CD4-positive, CD25-positive, alpha-beta regulatory T cell (primary cell): ENCODE measurements at regions not wholly inside any gene's neighbourhood (a gene's known extent, or its start where the extent isn't known, plus 50 kb on each side); places are given as distances from the start of the nearest gene placed in this dataset.

Experiments used
- ATAC-seq, 2 donors: fragments of 150-1000 bp; cut with Tn5 transposase; one replicate each; pipeline ENCODE4 v1.10.0; 2021; ENCODE audit warnings: low read depth in 2 of 2, moderate number of reproducible peaks in 2 of 2, moderate library complexity in 1 of 2
- DNase-seq, 3 donors: peaks; one replicate each; pipeline versions ENCODE4 v3.0.0 to v3.0.0-alpha.2; 2012 to 2022; ENCODE audit warnings: mixed read lengths in 1 of 3
- H3K27ac ChIP-seq: one replicate; pipeline ENCODE4 v1.7.0; 2013; ENCODE audit warnings: mild to moderate bottlenecking, low read length; ENCODE audit not compliant: insufficient read depth, poor library complexity, severe bottlenecking
- H3K27me3 ChIP-seq: one replicate; pipeline ENCODE4 v1.7.0; 2013; ENCODE audit warnings: low read length; ENCODE audit not compliant: control insufficient read depth, insufficient read depth
- H3K36me3 ChIP-seq: one replicate; pipeline ENCODE4 v1.7.0; 2013; ENCODE audit warnings: mild to moderate bottlenecking, low read length, moderate library complexity; ENCODE audit not compliant: control insufficient read depth, insufficient read depth
- H3K4me1 ChIP-seq: 2 replicates; pipeline ENCODE4 v1.7.0; 2013; ENCODE audit warnings: mild to moderate bottlenecking, low read length; ENCODE audit not compliant: insufficient read depth, control insufficient read depth, poor library complexity, severe bottlenecking
- H3K4me3 ChIP-seq: one replicate; pipeline ENCODE4 v1.7.0; 2013; ENCODE audit warnings: low read depth, mild to moderate bottlenecking, low read length, moderate library complexity
- H3K9me3 ChIP-seq, 2 experiments: 1 replicate in 1 of 2; 2 replicates in 1 of 2; pipeline ENCODE4 v1.7.0; 2013; ENCODE audit warnings: low read length in 2 of 2, mild to moderate bottlenecking in 1 of 2, moderate library complexity in 1 of 2; ENCODE audit not compliant: control insufficient read depth in 2 of 2
- H3K27ac Mint-ChIP-seq, 3 donors: one replicate each; pipeline ENCODE4 v1.8.0; 2020 to 2022; ENCODE audit warnings: mild to moderate bottlenecking in 3 of 3, mixed read lengths in 3 of 3, moderate library complexity in 2 of 3
- H3K27me3 Mint-ChIP-seq: one replicate; pipeline ENCODE4 v1.8.0; 2022; ENCODE audit warnings: mild to moderate bottlenecking, mixed read lengths
- H3K36me3 Mint-ChIP-seq: one replicate; pipeline ENCODE4 v1.8.0; 2020; ENCODE audit warnings: mixed read lengths
- H3K4me1 Mint-ChIP-seq, 4 donors: one replicate each; pipeline ENCODE4 v1.8.0; 2020 to 2022; ENCODE audit warnings: mixed read lengths in 4 of 4, mild to moderate bottlenecking in 1 of 4
- H3K4me3 Mint-ChIP-seq, 4 donors: one replicate each; pipeline ENCODE4 v1.8.0; 2020 to 2022; ENCODE audit warnings: mild to moderate bottlenecking in 4 of 4, mixed read lengths in 4 of 4, moderate library complexity in 3 of 4
- H3K9me3 Mint-ChIP-seq, 7 donors: one replicate each; pipeline ENCODE4 v1.8.0; 2020 to 2022; ENCODE audit warnings: mixed read lengths in 7 of 7, mild to moderate bottlenecking in 3 of 7, moderate library complexity in 2 of 7

GRCh38 chr5:152503206-152503605 is 98.1 kb upstream of the NMUR2 start:
- H3K9me3 ChIP-seq = no peaks in the 10 kb centered on the region
- Mint-ChIP-seq H3K4me1 (peaks cover 0 to 3% (median under 1%) of the 10 kb centered on the region in 4 donors), H3K27me3 (peaks cover 10% of the 10 kb centered on the region), H3K4me3 (no peak overlapping the region), H3K9me3 (peaks cover 0 to 3% (median 0%) of the 10 kb centered on the region in 7 donors), H3K36me3 (no peaks in the 10 kb centered on the region), H3K27ac (no peak overlapping the region)
- no peaks in the 10 kb centered on the region for H3K4me1 ChIP-seq
- no peak overlapping the region for H3K4me3 ChIP-seq
- DNase-seq (no peak), ATAC-seq (no peak)
- H3K27me3 ChIP-seq = no peaks in the 10 kb centered on the region
- H3K27ac ChIP-seq = no peak overlapping the region
- H3K36me3 ChIP-seq = no peaks in the 10 kb centered on the region

- Mint-ChIP-seq H3K4me3 (no peak overlapping the region), H3K36me3 (no peaks in the 10 kb centered on the region), H3K4me1 (peaks cover 0 to 3% (median under 1%) of the 10 kb centered on the region in 4 donors), H3K27me3 (peaks cover 8% of the 10 kb centered on the region), H3K27ac (no peak overlapping the region), H3K9me3 (peaks cover 0 to 3% (median 0%) of the 10 kb centered on the region in 7 donors)
- Histone ChIP-seq H3K4me3 (no peak overlapping the region), H3K9me3 (no peaks in the 10 kb centered on the region), H3K36me3 (no peaks in the 10 kb centered on the region), H3K27me3 (no peaks in the 10 kb centered on the region), H3K4me1 (no peaks in the 10 kb centered on the region), H3K27ac (no peak overlapping the region)
- DNase-seq (peak; percentile 10 to 63 (median 34)), ATAC-seq (peak; percentile 44 to 50)
These were observed 100.5 kb upstream of the NMUR2 start for GRCh38 chr5:152505442-152506042.

GRCh38 chr5:152511120-152511519 is 106.0 kb upstream of the NMUR2 start:
- Histone ChIP-seq H3K27me3 (no peaks in the 10 kb centered on the region), H3K36me3 (no peaks in the 10 kb centered on the region), H3K9me3 (no peaks in the 10 kb centered on the region), H3K4me1 (no peaks in the 10 kb centered on the region), H3K4me3 (no peak overlapping the region), H3K27ac (no peak overlapping the region)
- Mint-ChIP-seq H3K4me3 (no peak overlapping the region), H3K27ac (no peak overlapping the region), H3K9me3 (peaks cover 0 to 3% (median 0%) of the 10 kb centered on the region in 7 donors), H3K36me3 (no peaks in the 10 kb centered on the region), H3K4me1 (no peaks in the 10 kb centered on the region), H3K27me3 (peaks cover 18% of the 10 kb centered on the region)
- ATAC-seq (no peak), DNase-seq (no peak)

DNA sequence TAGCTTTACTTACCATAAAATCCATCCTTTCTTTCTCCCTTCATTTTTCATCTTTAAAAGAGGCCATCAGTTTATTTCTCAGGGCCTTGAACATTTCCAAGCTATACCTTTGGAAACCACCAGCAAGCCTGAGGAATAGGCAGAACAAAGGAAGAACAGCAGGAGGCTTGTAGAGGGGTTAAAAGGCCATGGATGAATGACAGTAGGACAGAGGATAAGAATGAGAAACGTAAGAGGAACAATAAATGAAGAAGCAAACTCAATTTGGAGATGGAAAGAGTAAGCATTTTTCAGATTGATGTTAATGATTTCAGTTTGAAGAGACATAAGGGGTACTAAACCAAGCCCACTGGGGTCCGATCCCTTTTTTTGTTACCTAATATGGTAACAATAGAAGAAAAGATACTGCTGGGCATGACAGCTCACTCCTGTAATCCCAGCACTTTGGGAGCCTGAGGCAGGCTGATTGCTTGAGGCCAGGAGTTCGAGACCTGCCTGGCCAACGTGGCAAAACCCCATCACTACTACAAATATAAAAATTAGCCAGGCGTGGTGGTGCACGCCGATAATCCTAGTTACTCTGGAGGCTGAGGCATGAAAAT is 106.6 kb upstream of the NMUR2 start:
- H3K4me3 ChIP-seq = no peak overlapping the region
- H3K27me3 ChIP-seq = no peaks in the 10 kb centered on the region
- H3K4me1 ChIP-seq = no peaks in the 10 kb centered on the region
- H3K9me3 ChIP-seq = no peaks in the 10 kb centered on the region
- ATAC-seq (no peak), DNase-seq (no peak)
- Mint-ChIP-seq H3K4me1 (no peaks in the 10 kb centered on the region), H3K4me3 (no peak overlapping the region), H3K27me3 (peaks cover 18% of the 10 kb centered on the region), H3K27ac (no peak overlapping the region), H3K9me3 (peaks cover 0 to 3% (median 0%) of the 10 kb centered on the region in 7 donors), H3K36me3 (no peaks in the 10 kb centered on the region)
- no peak overlapping the region for H3K27ac ChIP-seq
- H3K36me3 ChIP-seq = no peaks in the 10 kb centered on the region

GRCh38 chr5:152514827-152515397 is 109.8 kb upstream of the NMUR2 start:
- Histone ChIP-seq H3K27me3 (no peaks in the 10 kb centered on the region), H3K36me3 (no peaks in the 10 kb centered on the region), H3K4me3 (no peak overlapping the region), H3K27ac (no peak overlapping the region), H3K9me3 (no peaks in the 10 kb centered on the region), H3K4me1 (no peaks in the 10 kb centered on the region)
- no peaks in the 10 kb centered on the region for H3K36me3 Mint-ChIP-seq
- peaks cover 11% of the 10 kb centered on the region for H3K27me3 Mint-ChIP-seq
- no peaks in the 10 kb centered on the region for H3K9me3 Mint-ChIP-seq
- DNase-seq (peak in 1 of 3 donors; percentile 24), ATAC-seq (no peak)
- peak overlapping the region in 1 of 4 donors; percentile 11 for H3K4me3 Mint-ChIP-seq
- no peak overlapping the region for H3K27ac Mint-ChIP-seq
- no peaks in the 10 kb centered on the region for H3K4me1 Mint-ChIP-seq

DNA sequence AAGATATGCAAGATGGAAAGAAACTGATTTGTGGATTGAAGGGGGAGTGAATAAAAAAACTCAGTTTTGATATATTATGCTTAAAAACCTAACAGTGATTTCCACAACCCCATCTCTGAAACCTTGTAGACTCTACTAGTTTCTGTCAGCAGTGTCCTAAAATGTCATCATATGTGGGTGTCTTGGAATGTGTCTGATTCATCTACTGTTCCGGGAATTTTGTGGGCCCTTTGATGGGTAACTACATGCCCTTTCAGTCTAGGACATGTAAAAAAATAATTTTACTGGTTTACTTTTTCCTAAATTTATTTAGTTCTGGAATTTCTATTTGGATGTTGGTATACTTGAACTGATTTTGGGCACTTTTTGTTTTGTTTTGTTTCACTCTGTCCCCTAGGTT is 118.9 kb upstream of the NMUR2 start:
- no peaks in the 10 kb centered on the region for H3K36me3 Mint-ChIP-seq
- peaks cover 13% of the 10 kb centered on the region for H3K4me1 ChIP-seq
- H3K9me3 Mint-ChIP-seq = no peaks in the 10 kb centered on the region
- no peak overlapping the region for H3K27ac ChIP-seq
- no peaks in the 10 kb centered on the region for H3K27me3 ChIP-seq
- H3K27ac Mint-ChIP-seq = no peak overlapping the region
- H3K27me3 Mint-ChIP-seq = no peaks in the 10 kb centered on the region
- DNase-seq = no peak
- no peak overlapping the region for H3K4me3 ChIP-seq
- ATAC-seq = no peak
- peaks cover 5 to 14% (median 7%) of the 10 kb centered on the region in 4 donors for H3K4me1 Mint-ChIP-seq
- no peak overlapping the region for H3K4me3 Mint-ChIP-seq
- no peaks in the 10 kb centered on the region for H3K9me3 ChIP-seq
- H3K36me3 ChIP-seq = no peaks in the 10 kb centered on the region

GRCh38 chr5:152527358-152528052 is 122.4 kb upstream of the NMUR2 start:
- Mint-ChIP-seq H3K9me3 (no peaks in the 10 kb centered on the region), H3K27me3 (no peaks in the 10 kb centered on the region), H3K36me3 (no peaks in the 10 kb centered on the region), H3K4me1 (peaks cover 5 to 15% (median 9%) of the 10 kb centered on the region in 4 donors), H3K4me3 (no peak overlapping the region), H3K27ac (peak overlapping the region in 1 of 3 donors; percentile 2)
- Histone ChIP-seq H3K36me3 (no peaks in the 10 kb centered on the region), H3K9me3 (no peaks in the 10 kb centered on the region), H3K4me3 (peak overlapping the region; percentile 13), H3K4me1 (peaks cover 13% of the 10 kb centered on the region), H3K27ac (no peak overlapping the region), H3K27me3 (no peaks in the 10 kb centered on the region)
- DNase-seq (peak in 1 of 3 donors; percentile 48), ATAC-seq (no peak)
